Neural cell (in vitro differentiated cells): ENCODE measurements at regions not wholly inside any gene's neighbourhood (a gene's known extent, or its start where the extent isn't known, plus 50 kb on each side); places are given as distances from the start of the nearest gene placed in this dataset.

Experiments
- H2AFZ ChIP-seq: fragments of 200-600, 300-800 bp; sonication (generic), shearing (Covaris generic); 2 replicates; pipeline ENCODE4 v1.6.0; 2014; ENCODE audit warnings: low read depth, mild to moderate bottlenecking, antibody characterized with exemption, low read length, moderate library complexity
- H3F3A ChIP-seq: fragments of 200-600 bp; shearing (Covaris generic); 2 replicates; pipeline ENCODE4 v1.6.1; 2016; ENCODE audit warnings: mild to moderate bottlenecking, moderate library complexity, mixed read lengths, antibody characterized with exemption, low read length; ENCODE audit not compliant: insufficient read depth, poor library complexity, severe bottlenecking
- H3K27ac ChIP-seq: fragments of 200-600, 300-800 bp; sonication (generic), shearing (Covaris generic); 2 replicates; pipeline ENCODE4 v1.5.1; 2014; ENCODE audit warnings: mild to moderate bottlenecking, low read length, moderate library complexity
- H3K27me3 ChIP-seq: fragments of 300-800, 200-600 bp; sonication (generic), shearing (Covaris generic); 2 replicates; pipeline ENCODE4 v1.6.0; 2014; ENCODE audit warnings: mild to moderate bottlenecking, low read depth, low read length, moderate library complexity; ENCODE audit not compliant: insufficient read depth
- H3K36me3 ChIP-seq: fragments of 300-800, 200-600 bp; sonication (generic), shearing (Covaris generic); 2 replicates; pipeline ENCODE4 v1.5.1; 2014; ENCODE audit warnings: mild to moderate bottlenecking, antibody characterized with exemption, low read length, moderate library complexity; ENCODE audit not compliant: insufficient read depth
- H3K4me2 ChIP-seq: fragments of 300-800, 200-600 bp; sonication (generic), shearing (Covaris generic); 2 replicates; pipeline ENCODE4 v1.6.0; 2014; ENCODE audit warnings: mild to moderate bottlenecking, low read length
- H3K4me3 ChIP-seq: fragments of 300-800, 200-600 bp; sonication (generic), shearing (Covaris generic); 2 replicates; pipeline ENCODE4 v1.5.1; 2014; ENCODE audit warnings: mild to moderate bottlenecking, low read length, moderate library complexity
- H3K79me2 ChIP-seq: fragments of 200-600 bp; shearing (Covaris generic); replicated peaks from 2 replicates; pipeline ENCODE4 v1.6.0; 2014; ENCODE audit warnings: mild to moderate bottlenecking, low read length, moderate library complexity; ENCODE audit not compliant: insufficient read depth
- H3K9ac ChIP-seq: fragments of 300-800, 200-600 bp; sonication (generic), shearing (Covaris generic); 2 replicates; pipeline ENCODE4 v1.6.1; 2016; ENCODE audit warnings: mild to moderate bottlenecking, low read length, mixed read lengths
- H3K9me2 ChIP-seq: fragments of 200-600 bp; shearing (Covaris generic); 2 replicates; pipeline ENCODE4 v1.6.1; 2016; ENCODE audit warnings: mild to moderate bottlenecking, low read length, mixed read lengths; ENCODE audit not compliant: insufficient read depth
- H3K9me3 ChIP-seq: fragments of 200-600, 300-800 bp; sonication (generic), shearing (Covaris generic); 2 replicates; pipeline ENCODE4 v1.6.1; 2016; ENCODE audit warnings: mild to moderate bottlenecking, mixed run types, low read length, moderate library complexity, mixed read lengths
- H4K20me1 ChIP-seq: fragments of 200-600 bp; shearing (Covaris generic); 2 replicates; pipeline ENCODE4 v1.6.1; 2016; ENCODE audit warnings: mild to moderate bottlenecking, mixed run types; ENCODE audit not compliant: insufficient read depth
- EP300 ChIP-seq: fragments of 450-650 bp; conservative IDR thresholded peaks from 2 replicates; pipeline ENCODE4 v1.6.1; 2014; ENCODE audit warnings: antibody characterized with exemption, mild to moderate bottlenecking, moderate library complexity; ENCODE audit not compliant: poor library complexity, severe bottlenecking
- EZH2 ChIP-seq: fragments of 200-600, 300-800 bp; shearing (Covaris generic), sonication (generic); IDR thresholded peaks from 2 replicates; pipeline ENCODE4 v1.6.1; 2014; ENCODE audit warnings: antibody characterized with exemption, low read length, borderline replicate concordance, mild to moderate bottlenecking; ENCODE audit not compliant: insufficient read depth, poor library complexity, severe bottlenecking
- MXI1 ChIP-seq: fragments of 450-650 bp; conservative IDR thresholded peaks from 2 replicates; pipeline ENCODE4 v1.6.1; 2014; ENCODE audit warnings: antibody characterized with exemption, mild to moderate bottlenecking; ENCODE audit not compliant: poor library complexity, severe bottlenecking
- POLR2AphosphoS5 ChIP-seq: IDR thresholded peaks from 2 replicates; pipeline ENCODE4 v1.6.1; 2012
- RAD21 ChIP-seq: fragments of 450-650 bp; conservative IDR thresholded peaks from 2 replicates; pipeline ENCODE4 v1.6.1; 2014; ENCODE audit warnings: antibody characterized with exemption, mild to moderate bottlenecking, moderate library complexity
- SMC3 ChIP-seq: fragments of 450-650 bp; conservative IDR thresholded peaks from 2 replicates; pipeline ENCODE4 v1.6.1; 2014; ENCODE audit warnings: antibody characterized with exemption, mild to moderate bottlenecking, moderate library complexity; ENCODE audit not compliant: poor library complexity
- TAF1 ChIP-seq: IDR thresholded peaks from 2 replicates; pipeline ENCODE4 v1.6.1; 2012; ENCODE audit warnings: low read depth
- TF ChIP-seq, protein P1 (sequence below): fragments of 450-650 bp; IDR thresholded peaks from 2 replicates; pipeline ENCODE4 v1.5.1; 2014; ENCODE audit warnings: antibody characterized with exemption, mild to moderate bottlenecking, moderate library complexity; ENCODE audit not compliant: poor library complexity, severe bottlenecking
- TF ChIP-seq, protein P2 (sequence below): IDR thresholded peaks from 2 replicates; pipeline ENCODE4 v1.6.1; 2012; ENCODE audit warnings: borderline replicate concordance

DNA sequence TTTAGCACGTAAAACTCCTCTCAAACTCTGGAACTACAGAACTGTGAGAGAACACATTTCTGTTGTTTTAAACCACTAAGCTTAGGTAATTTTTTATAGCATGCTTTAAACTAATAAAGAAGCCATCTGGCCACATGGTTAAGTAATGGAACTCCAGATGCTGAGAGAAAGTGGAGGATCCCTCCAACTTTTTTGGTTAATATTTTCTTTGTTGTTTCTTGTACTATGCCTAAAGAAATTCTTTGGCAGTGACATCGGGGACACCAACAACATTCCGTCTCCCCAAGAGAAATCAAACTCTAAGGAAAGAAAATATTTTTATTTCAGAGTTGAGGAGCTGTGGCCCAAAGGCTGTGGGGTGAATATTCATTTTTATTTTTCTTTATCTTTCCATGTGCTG lies 734.8 kb upstream of the CDH9 start:
- no peaks in the 10 kb centered on the region for H3F3A ChIP-seq
- H3K9ac ChIP-seq, result no peak overlapping the region
- H3K27me3 ChIP-seq, result no peaks in the 10 kb centered on the region
- H4K20me1 ChIP-seq, result no peaks in the 10 kb centered on the region
- H3K9me3 ChIP-seq, result no peaks in the 10 kb centered on the region
- no peak overlapping the region for H2AFZ ChIP-seq
- H3K4me2 ChIP-seq, result no peak overlapping the region
- TF ChIP-seq, protein P1, sequence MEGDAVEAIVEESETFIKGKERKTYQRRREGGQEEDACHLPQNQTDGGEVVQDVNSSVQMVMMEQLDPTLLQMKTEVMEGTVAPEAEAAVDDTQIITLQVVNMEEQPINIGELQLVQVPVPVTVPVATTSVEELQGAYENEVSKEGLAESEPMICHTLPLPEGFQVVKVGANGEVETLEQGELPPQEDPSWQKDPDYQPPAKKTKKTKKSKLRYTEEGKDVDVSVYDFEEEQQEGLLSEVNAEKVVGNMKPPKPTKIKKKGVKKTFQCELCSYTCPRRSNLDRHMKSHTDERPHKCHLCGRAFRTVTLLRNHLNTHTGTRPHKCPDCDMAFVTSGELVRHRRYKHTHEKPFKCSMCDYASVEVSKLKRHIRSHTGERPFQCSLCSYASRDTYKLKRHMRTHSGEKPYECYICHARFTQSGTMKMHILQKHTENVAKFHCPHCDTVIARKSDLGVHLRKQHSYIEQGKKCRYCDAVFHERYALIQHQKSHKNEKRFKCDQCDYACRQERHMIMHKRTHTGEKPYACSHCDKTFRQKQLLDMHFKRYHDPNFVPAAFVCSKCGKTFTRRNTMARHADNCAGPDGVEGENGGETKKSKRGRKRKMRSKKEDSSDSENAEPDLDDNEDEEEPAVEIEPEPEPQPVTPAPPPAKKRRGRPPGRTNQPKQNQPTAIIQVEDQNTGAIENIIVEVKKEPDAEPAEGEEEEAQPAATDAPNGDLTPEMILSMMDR, result no peak
- TF ChIP-seq RAD21, result no peak
- TF ChIP-seq EZH2, result no peak
- TF ChIP-seq POLR2AphosphoS5, result no peak
- H3K4me3 ChIP-seq, result no peak overlapping the region
- H3K9me2 ChIP-seq, result no peaks in the 10 kb centered on the region
- no peak overlapping the region for H3K27ac ChIP-seq
- no peaks in the 10 kb centered on the region for H3K36me3 ChIP-seq
- H3K79me2 ChIP-seq, result no peaks in the 10 kb centered on the region

DNA sequence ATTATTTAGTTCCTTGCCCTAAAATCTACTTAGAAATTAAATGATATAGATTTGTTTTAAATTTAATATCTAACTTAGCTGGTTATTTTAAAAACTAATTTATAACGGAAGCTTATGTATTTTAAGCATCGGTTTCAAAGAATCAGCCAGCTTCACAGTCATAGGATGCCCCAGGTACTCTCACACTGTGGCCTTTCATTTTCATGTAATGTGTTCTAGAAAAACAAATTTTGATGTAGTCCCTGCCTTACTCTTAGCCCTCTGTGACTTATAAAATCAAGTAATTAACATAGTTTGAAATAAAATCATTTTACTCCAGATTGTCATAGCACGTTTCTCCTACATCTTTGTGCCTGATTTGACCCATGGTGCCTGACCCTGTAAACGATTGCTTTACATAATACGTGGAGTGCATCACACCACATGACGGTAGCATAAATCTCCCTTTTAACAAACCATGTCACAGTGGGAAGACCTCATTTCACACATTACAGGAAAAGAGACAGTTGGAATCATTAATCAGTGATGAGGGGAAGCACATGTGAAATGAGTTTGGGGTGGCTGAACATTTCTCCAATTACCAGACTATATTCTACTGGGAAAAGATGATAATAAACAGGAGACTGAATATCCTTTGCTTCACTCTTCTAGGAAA lies 731.5 kb upstream of the CDH9 start:
- Histone ChIP-seq H3F3A (no peaks in the 10 kb centered on the region), H3K27ac (peak overlapping the region; percentile 28), H3K79me2 (no peaks in the 10 kb centered on the region), H3K9me2 (no peaks in the 10 kb centered on the region), H3K4me2 (no peak overlapping the region), H3K27me3 (no peaks in the 10 kb centered on the region), H3K9ac (no peak overlapping the region), H4K20me1 (no peaks in the 10 kb centered on the region), H3K9me3 (no peaks in the 10 kb centered on the region), H3K4me3 (no peak overlapping the region), H2AFZ (peak overlapping the region; percentile 1), H3K36me3 (no peaks in the 10 kb centered on the region)
- TF ChIP-seq RAD21, result no peak
- no peak for TF ChIP-seq POLR2AphosphoS5
- TF ChIP-seq, protein P1, result no peak
- no peak for TF ChIP-seq EZH2
- TF ChIP-seq EP300, result no peak
- TF ChIP-seq, protein P2, sequence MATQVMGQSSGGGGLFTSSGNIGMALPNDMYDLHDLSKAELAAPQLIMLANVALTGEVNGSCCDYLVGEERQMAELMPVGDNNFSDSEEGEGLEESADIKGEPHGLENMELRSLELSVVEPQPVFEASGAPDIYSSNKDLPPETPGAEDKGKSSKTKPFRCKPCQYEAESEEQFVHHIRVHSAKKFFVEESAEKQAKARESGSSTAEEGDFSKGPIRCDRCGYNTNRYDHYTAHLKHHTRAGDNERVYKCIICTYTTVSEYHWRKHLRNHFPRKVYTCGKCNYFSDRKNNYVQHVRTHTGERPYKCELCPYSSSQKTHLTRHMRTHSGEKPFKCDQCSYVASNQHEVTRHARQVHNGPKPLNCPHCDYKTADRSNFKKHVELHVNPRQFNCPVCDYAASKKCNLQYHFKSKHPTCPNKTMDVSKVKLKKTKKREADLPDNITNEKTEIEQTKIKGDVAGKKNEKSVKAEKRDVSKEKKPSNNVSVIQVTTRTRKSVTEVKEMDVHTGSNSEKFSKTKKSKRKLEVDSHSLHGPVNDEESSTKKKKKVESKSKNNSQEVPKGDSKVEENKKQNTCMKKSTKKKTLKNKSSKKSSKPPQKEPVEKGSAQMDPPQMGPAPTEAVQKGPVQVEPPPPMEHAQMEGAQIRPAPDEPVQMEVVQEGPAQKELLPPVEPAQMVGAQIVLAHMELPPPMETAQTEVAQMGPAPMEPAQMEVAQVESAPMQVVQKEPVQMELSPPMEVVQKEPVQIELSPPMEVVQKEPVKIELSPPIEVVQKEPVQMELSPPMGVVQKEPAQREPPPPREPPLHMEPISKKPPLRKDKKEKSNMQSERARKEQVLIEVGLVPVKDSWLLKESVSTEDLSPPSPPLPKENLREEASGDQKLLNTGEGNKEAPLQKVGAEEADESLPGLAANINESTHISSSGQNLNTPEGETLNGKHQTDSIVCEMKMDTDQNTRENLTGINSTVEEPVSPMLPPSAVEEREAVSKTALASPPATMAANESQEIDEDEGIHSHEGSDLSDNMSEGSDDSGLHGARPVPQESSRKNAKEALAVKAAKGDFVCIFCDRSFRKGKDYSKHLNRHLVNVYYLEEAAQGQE, result no peak
- no peak for TF ChIP-seq SMC3
- TF ChIP-seq MXI1, result no peak
- TF ChIP-seq TAF1, result no peak
